Nucleus accumbens (tissue), 56 donors: ENCODE measurements at regions not wholly inside any gene's neighbourhood (a gene's known extent, or its start where the extent isn't known, plus 50 kb on each side); places are given as distances from the start of the nearest gene placed in this dataset.

Experiments used
- DNase-seq, 56 donors: peaks; one replicate each; lab custom pipeline; 2025; lab: John Stamatoyannopoulos, UW

DNA sequence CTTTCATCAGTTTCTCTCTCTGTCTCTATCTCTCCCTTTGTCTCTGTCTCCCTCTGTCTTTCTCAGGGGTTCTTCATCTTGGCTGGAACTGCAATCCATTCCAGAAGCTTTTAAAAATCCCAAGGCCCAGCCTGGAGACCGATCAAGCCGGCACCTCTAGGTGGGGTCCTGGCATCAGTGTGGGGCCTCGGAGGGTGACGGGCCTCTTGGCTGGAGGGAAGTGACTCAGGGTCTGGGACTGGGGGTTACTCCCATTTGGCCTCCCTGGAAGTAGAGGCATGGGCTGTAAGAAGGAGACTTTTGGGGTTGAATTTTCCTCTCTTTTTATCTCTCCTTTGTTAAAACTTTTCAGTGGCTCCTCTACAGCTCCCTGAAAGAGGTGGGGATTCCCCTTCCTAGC lies 52.8 kb upstream of the OTOF start:
- no peak for DNase-seq

DNA sequence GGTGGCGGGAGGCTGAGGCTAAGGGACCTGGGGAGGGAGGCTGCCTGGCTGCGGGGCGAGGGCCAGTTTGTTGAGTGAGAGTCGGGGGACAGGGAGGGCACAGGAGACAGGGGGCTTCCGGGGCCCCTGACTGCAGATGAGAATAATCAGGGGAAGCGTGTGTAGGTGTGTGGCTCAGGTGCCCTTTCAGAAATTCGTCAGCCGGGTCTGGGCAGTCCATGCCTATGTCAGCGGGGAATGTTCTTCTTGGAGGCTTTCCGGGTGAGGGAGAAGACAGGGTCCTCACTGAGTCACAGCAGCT lies 52.3 kb upstream of the OTOF start:
- no peak for DNase-seq

DNA sequence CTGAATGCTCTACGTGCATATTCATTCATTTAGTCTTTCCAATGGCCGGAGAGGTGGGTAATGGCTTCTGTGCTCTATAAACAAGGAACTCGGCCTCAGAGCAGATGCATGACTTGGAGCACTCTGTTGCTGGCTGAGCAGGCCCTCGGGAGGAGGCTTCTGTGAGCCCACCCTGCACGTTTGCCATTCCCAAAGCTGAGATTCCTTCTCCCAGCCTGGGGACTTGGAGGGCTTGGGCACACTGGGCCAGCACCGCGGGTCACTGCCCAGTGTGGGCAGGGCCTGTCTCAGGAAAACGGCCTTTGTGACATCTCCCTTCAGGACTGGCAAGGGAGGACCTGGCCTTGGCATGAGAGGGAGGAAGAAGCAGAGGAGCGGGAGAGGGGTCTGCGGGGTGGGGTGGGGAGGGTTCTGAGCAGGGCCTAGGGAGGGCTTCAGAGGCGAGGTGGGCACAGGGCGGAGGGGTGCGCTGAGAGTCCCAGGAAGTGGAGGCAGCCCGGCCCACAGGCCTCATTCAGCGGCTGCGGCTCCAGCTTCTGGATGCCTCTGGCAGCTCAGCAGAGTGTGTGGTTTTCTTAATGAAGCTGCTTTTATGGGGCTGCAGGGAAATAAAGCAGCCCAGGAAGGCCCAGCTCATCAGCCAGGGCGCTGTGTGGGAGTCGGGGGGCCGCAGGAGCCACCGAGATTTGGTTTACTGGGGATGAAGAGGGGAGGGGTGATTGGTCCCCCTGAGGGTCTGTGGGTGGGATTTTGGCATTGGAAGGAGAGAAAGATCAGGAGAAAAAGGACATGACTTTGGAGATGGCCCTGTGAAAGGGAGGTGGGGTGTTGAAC lies 51.7 kb upstream of the OTOF start:
- DNase-seq = peak in 2 of 56 donors; percentile 18 to 29

DNA sequence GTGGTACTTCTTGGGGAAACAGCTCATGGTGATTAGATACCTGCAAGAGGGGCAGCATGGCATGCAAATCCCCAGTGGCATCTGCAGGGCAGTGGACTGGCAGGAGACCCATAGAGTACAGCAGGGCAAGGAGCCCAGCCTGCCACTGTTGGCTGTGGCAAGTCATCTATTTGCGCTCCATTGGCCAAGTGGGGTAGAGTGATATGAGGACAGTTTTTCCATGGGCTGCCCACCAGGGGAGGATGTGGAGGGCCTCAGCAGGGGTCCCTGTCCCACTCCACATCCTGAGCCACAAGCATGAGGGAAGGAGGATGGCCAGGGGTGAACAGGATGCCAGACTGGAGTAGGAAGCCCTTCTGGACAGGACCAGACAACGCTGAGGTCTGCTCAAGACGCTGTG lies 50.9 kb upstream of the OTOF start:
- no peak for DNase-seq

DNA sequence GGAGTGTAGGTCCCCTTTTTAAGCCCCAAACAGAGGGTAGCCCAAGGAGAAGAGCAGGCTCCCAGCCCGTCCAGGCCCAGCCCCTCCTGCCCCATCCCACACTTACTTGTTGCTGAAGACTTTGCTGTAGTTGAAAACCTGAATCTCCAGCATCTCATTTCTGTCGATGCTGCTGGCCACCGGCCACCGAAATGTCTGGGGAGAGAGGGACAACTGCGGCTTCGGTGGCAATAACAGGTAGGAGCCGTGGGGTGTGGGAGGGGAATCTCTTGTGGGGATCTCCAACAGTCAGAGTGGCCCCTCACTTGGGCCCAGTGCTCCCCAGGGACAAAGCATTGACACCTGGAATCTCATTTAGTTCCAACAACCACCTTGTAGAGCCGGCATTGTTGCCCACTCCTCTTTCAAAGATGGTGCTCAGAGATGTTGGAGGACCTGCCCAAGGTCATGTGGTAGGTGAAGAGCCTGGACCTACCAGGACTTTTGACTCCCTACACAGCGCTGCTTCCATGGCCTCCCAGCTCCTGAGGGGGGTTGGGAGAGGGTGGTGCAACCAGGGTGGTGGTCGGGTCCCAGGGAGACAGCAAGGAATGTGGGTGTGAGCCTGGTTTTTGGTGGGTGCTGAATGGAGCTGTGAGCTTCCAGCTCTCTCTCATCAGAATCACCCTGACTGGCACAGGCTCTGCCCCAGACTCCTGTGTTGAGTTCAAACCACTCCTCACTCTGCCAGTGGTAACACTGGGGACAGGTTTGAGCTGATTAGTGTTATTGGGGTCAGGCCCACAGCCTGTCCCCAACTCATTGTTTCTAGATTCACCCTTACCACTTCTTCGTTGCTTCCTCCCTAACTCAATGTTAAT lies 50.0 kb upstream of the OTOF start:
- DNase-seq = no peak
